ENCODE measurements at regions not wholly inside any gene's neighbourhood (a gene's known extent, or its start where the extent isn't known, plus 50 kb on each side); places are given as distances from the start of the nearest gene placed in this dataset.
A peak's percentile ranks its signal among the peaks of the same experiment; 100 is the strongest.
"Not testable (repeated sequence)": the region's sequence is repeated elsewhere in the genome, so short reads cannot be mapped to it uniquely, and the experiment has no call there.

GRCh38 chr2:35447821-35448220 lies 907.8 kb upstream of the CRIM1 start:
- Histone ChIP-seq H3K9me3 (no peaks in the 10 kb centered on the region), H3K36me3 (no peaks in the 10 kb centered on the region), H3K4me1 (replicated peaks) (no peaks in the 10 kb centered on the region), H3K4me3 (no peak overlapping the region), H3K27ac (no peak overlapping the region), H3K27me3 (replicated peaks; ENCODE audit: insufficient read depth) (no peaks in the 10 kb centered on the region)
- no peak for TF ChIP-seq POLR2AphosphoS5 (IDR thresholded peaks at IDR 0.05)
- no peak for TF ChIP-seq POLR2A (IDR thresholded peaks at IDR 0.05)
- no peak for TF ChIP-seq CTCF (IDR thresholded peaks at IDR 0.05)
- intact Hi-C loops (cut with DNase I): no loop called here
- DNase-seq (ENCODE audit: low spot score): no peak

GRCh38 chr2:35447215-35447614 lies 908.4 kb upstream of the CRIM1 start:
- no peak for TF ChIP-seq POLR2A (IDR thresholded peaks at IDR 0.05)
- TF ChIP-seq POLR2AphosphoS5 (IDR thresholded peaks at IDR 0.05): no peak
- Histone ChIP-seq H3K36me3 (no peaks in the 10 kb centered on the region), H3K4me3 (no peak overlapping the region), H3K9me3 (no peaks in the 10 kb centered on the region), H3K27me3 (replicated peaks; ENCODE audit: insufficient read depth) (no peaks in the 10 kb centered on the region), H3K4me1 (replicated peaks) (no peaks in the 10 kb centered on the region), H3K27ac (no peak overlapping the region)
- no peak for DNase-seq (ENCODE audit: low spot score)
- intact Hi-C loops (cut with DNase I): no loop called here
- WGBS: 79% methylated on average over 5 of the region's 5 CpGs

GRCh38 chr2:35443087-35443486 lies 912.5 kb upstream of the CRIM1 start:
- no peak overlapping the region for H3K27ac ChIP-seq
- no peaks in the 10 kb centered on the region for H3K36me3 ChIP-seq
- no peak for TF ChIP-seq POLR2AphosphoS5 (IDR thresholded peaks at IDR 0.05)
- no peak for TF ChIP-seq POLR2A (IDR thresholded peaks at IDR 0.05)
- TF ChIP-seq CTCF (IDR thresholded peaks at IDR 0.05): no peak
- H3K4me3 ChIP-seq: no peak overlapping the region
- intact Hi-C loops (cut with DNase I): no loop called here
- no peaks in the 10 kb centered on the region for H3K27me3 ChIP-seq (replicated peaks; ENCODE audit: insufficient read depth)
- no peaks in the 10 kb centered on the region for H3K4me1 ChIP-seq (replicated peaks)
- no peak for DNase-seq (ENCODE audit: low spot score)
- no peaks in the 10 kb centered on the region for H3K9me3 ChIP-seq

GRCh38 chr2:35441575-35441974 lies 914.0 kb upstream of the CRIM1 start:
- DNase-seq (ENCODE audit: low spot score); H3K27me3 ChIP-seq (replicated peaks; ENCODE audit: insufficient read depth); H3K9me3 ChIP-seq; intact Hi-C loops (cut with DNase I); H3K36me3 ChIP-seq; H3K4me1 ChIP-seq (replicated peaks); H3K4me3 ChIP-seq; H3K27ac ChIP-seq: not testable (repeated sequence)
- WGBS: 90% methylated on average over 9 of the region's 9 CpGs

GRCh38 chr2:35440308-35440707 lies 915.3 kb upstream of the CRIM1 start:
- H3K9me3 ChIP-seq; H3K4me3 ChIP-seq; H3K27ac ChIP-seq; H3K4me1 ChIP-seq (replicated peaks); H3K27me3 ChIP-seq (replicated peaks; ENCODE audit: insufficient read depth); intact Hi-C loops (cut with DNase I); H3K36me3 ChIP-seq; DNase-seq (ENCODE audit: low spot score): not testable (repeated sequence)
- 94% methylated on average over 17 of the region's 17 CpGs for WGBS

GRCh38 chr2:35436893-35437292 lies 918.7 kb upstream of the CRIM1 start:
- H3K27me3 ChIP-seq (replicated peaks; ENCODE audit: insufficient read depth); DNase-seq (ENCODE audit: low spot score); H3K4me3 ChIP-seq; H3K9me3 ChIP-seq; intact Hi-C loops (cut with DNase I); H3K27ac ChIP-seq; H3K36me3 ChIP-seq; H3K4me1 ChIP-seq (replicated peaks): not testable (repeated sequence)
- 68% methylated on average over 5 of the region's 5 CpGs for WGBS

- peak; percentile 4 for DNase-seq (ENCODE audit: low spot score)
- H3K4me3 ChIP-seq: no peak overlapping the region
- no peaks in the 10 kb centered on the region for H3K4me1 ChIP-seq (replicated peaks)
- no peak overlapping the region for H3K27ac ChIP-seq
- H3K9me3 ChIP-seq: no peaks in the 10 kb centered on the region
- no peaks in the 10 kb centered on the region for H3K27me3 ChIP-seq (replicated peaks; ENCODE audit: insufficient read depth)
- intact Hi-C loops (cut with DNase I): no loop called here
- no peaks in the 10 kb centered on the region for H3K36me3 ChIP-seq
- 77% methylated on average over 1 of the region's 1 CpG for WGBS
- TF ChIP-seq POLR2AphosphoS5 (IDR thresholded peaks at IDR 0.05) (no peak), POLR2A (IDR thresholded peaks at IDR 0.05) (no peak), CTCF (IDR thresholded peaks at IDR 0.05) (no peak)
Measured at GRCh38 chr2:35428548-35428947, 927.0 kb upstream of the CRIM1 start.

All from prostate gland (tissue), 2 donors.